NCI-H2171 (cell line): ENCODE measurements at regions not wholly inside any gene's neighbourhood (a gene's known extent, or its start where the extent isn't known, plus 50 kb on each side); places are given as distances from the start of the nearest gene placed in this dataset.
"Not testable (repeated sequence)": the region's sequence is repeated elsewhere in the genome, so short reads cannot be mapped to it uniquely, and the experiment has no call there.

ENCODE experiments used
- DNase-seq: peaks from one replicate; lab custom pipeline; 2025; lab: John Stamatoyannopoulos, UW

- no peak for DNase-seq
Measured at GRCh38 chr11:38582151-38582550, 1984.1 kb upstream of the RAG2 start.

- no peak for DNase-seq
Measured at GRCh38 chr11:38577769-38578168, 1979.7 kb upstream of the RAG2 start.

DNA sequence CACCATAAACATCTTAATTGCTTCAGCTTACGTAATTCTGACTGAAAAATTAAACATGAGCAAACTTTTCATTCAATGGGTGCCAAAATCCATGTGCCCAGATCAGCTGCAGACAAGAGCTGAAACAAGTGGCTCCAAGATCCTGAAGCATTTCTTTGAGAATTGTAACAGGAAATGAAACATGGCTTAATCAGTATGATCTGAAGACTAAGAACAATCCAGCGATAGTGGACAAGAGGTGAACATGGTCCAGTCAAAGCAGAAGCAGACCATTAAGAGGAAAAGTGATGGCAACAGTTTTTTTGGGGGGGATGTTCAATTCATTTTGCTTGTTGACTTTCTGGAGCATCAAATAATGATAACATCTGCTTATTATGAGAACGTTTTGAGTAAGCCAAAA, 1964.5 kb upstream of the RAG2 start:
- DNase-seq, result no peak

- DNase-seq, result no peak
Measured at GRCh38 chr11:38553148-38553547, 1955.1 kb upstream of the RAG2 start.

DNA sequence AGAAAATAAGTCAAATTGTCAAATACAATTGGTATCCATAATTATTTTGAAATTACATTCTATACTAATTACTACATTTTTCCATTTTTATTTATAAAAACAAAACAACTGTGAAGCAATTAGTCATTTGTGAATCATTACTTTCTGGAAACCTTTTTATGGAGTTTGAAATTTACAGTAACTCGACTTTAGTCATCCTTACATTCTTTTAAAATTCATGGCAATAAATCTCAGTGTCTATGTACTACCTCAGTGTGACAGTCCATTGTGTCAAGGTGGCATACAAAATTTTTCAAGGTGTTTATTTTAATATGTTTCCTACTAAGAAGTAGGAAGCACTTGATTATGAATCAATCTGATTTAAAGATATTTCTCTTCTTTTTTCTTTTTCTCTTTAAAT, 1949.4 kb upstream of the RAG2 start:
- no peak for DNase-seq

DNA sequence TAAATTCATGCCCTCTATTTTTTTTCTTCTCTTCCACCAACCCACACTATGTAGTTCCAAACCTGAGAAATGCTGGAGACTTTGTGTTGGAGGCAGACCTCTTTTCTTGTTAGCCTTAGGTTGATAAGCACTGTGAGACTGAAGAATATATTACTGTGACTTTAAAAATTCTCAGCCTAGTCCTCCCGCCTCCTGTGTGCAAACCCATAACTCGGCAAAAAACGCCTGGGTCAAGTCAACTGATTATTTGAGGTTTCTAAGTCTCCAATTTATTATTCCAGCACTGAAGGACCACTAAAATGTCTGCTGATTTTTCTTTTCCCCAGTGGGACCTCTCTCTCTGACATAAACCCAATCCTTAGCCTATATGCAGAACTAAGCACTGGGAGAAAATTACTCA, 1946.0 kb upstream of the RAG2 start:
- no peak for DNase-seq

DNA sequence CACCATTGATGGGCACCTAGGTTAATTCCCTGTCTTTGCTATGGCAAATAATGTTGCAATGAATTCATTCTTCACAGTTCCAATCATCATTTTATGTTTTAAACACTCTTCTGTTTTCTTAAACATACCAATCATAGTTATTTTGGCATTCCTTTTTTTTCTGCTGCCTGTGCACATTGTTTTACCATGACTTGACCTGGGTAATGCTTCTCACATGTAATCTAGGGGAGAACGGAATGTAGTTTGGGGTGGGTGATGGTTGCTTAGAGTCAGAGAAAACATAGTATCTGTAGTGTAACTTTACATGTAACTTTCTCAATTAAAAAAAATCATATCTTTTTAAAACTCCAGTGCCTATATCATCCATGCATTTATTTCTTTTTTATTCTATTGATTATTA, 1945.3 kb upstream of the RAG2 start:
- DNase-seq, result no peak

- DNase-seq, result no peak
Measured at GRCh38 chr11:38538866-38539680, 1941.0 kb upstream of the RAG2 start.

- DNase-seq, result no peak
Measured at GRCh38 chr11:38530226-38530625, 1932.2 kb upstream of the RAG2 start.

DNA sequence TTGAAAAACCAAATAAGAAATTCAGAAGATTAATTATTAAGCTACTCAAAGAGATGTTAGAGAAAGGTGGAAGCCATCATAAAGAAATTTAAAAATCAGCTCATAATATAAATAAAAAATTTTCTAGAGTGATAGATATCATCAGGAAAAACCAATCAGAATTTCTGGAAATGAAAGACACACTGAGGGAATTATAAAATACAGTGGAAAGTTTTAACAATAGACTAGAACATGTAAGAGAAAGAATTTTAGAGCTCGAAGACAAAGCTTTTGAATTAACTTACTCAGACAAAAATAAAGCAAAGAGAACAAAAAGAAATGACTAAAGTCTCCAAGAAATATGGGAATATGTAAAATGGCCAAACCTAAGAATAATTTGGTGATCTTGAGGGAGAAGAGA, 1926.9 kb upstream of the RAG2 start:
- DNase-seq, result no peak

- DNase-seq, result no peak
Measured at GRCh38 chr11:38517991-38518390, 1920.0 kb upstream of the RAG2 start.

GRCh38 chr11:38512830-38513229, 1914.8 kb upstream of the RAG2 start:
- DNase-seq, result not testable (repeated sequence)

DNA sequence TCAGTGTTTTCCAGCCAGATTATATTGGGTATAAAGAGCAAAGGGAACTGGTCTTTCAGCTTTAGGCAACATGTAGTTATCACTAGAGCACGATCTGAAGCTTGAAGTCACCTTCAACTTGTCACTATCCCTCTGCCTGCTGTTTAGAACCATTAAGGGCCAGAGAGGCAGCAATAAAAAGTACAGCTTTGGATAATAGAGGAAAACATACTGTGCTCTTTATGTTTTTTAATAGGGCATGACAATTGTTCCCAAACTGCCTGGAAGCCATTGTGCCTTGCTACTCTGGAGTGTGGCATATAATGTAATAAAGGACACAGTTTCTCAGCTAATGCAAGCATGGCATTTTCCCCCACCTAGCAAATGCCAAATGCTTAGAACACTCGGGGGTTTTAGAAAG, 1912.0 kb upstream of the RAG2 start:
- no peak for DNase-seq

GRCh38 chr11:38503876-38504275, 1905.8 kb upstream of the RAG2 start:
- DNase-seq, result no peak

DNA sequence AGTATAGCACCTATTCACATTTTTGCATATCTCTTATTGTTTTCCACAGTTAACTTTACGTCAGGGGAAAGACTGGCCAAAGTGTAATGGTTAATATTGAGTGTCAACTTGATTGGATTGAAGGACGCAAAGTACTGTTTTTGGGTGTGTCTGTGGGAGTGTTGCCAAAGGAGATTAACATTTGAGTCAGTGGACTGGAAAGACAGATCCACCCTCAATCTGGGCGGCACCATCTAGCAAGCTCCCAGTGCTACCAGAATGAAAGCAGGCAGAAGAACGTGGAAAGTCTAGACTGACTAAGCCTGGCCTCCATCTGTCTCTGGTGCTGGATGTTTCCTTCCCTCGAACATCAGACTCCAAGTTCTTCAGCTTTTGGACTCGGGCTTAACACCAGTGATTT, 1900.7 kb upstream of the RAG2 start:
- DNase-seq, result no peak

DNA sequence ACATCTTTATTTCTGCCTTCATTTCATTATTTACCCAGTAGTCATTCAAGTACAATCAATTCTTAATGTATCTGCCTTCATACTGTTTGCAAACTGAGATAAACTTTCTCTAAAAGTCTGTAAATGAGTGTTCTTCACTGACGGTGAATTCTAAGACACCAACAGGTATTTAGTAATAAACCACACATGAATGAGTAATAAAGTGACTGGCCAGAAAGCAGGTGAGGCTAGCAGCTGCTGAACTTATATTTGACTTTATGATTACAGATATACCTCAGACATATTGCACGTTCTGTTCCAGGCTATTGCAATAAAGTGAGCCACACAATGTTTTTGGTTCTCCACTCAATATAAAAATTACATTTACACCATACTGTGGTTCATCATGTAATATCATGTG, 1894.0 kb upstream of the RAG2 start:
- no peak for DNase-seq

- no peak for DNase-seq
Measured at GRCh38 chr11:38481391-38481790, 1883.4 kb upstream of the RAG2 start.

- no peak for DNase-seq
Measured at GRCh38 chr11:38476808-38477575, 1879.0 kb upstream of the RAG2 start.

DNA sequence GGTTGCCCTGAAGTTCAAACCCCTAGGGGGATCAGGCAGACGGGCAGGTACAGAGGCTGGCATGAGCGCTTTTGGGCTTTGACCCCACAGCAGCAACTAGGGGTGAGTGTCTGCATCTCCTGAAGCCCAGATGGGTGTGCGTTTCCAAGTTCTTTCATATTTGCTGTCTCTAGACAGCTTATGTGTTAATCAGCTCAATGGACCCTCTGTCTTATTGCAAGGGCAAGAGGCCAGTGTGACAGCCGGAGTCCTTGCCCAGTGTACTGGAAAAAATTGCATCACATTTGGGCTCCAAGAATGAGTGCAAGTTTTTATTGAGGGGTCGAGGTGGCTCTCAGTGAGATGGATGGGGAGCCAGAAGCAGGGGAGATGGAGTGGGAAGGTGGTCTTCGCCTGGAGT, 1863.7 kb upstream of the RAG2 start:
- DNase-seq, result no peak

DNA sequence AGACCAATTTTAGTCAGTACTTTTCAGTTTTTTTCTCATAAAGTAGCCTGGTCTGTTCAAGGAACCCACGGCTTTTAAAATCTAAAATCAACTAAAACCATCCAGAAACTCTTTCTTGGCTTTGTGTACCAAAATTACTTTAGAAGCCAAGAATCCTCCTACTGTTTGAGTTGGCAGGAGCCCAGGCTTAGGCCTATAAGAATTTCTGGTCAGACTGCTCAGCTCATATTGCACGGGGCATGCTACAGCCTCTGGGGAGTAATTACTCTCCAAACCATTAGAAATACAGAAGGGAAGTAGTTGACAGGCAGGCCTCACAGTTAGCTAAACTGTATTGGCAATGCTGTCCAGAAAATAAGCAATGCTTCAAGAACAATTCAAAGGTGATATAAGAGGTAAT, 1862.9 kb upstream of the RAG2 start:
- DNase-seq, result no peak

GRCh38 chr11:38460429-38460828, 1862.4 kb upstream of the RAG2 start:
- DNase-seq, result no peak

- DNase-seq, result no peak
Measured at GRCh38 chr11:38456371-38456770, 1858.3 kb upstream of the RAG2 start.

DNA sequence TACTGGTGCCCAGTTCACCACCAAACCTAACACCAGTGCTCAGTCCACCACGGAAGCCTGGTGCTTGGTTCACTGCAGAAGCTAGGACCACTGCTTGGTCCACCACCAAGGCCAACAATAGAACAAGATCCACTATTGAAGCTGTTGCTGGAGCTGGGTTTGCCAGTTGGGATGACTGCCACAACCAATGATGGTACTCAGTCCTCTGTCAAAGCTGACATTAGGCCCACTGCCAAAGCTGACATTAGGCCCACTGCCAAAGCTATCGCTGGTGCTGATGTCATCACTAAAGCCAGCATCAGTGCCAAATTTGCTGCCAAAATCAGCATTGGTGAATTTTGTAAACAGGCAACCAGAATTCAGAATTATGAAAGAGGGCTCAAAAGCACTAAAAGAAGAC, 1850.2 kb upstream of the RAG2 start:
- no peak for DNase-seq

DNA sequence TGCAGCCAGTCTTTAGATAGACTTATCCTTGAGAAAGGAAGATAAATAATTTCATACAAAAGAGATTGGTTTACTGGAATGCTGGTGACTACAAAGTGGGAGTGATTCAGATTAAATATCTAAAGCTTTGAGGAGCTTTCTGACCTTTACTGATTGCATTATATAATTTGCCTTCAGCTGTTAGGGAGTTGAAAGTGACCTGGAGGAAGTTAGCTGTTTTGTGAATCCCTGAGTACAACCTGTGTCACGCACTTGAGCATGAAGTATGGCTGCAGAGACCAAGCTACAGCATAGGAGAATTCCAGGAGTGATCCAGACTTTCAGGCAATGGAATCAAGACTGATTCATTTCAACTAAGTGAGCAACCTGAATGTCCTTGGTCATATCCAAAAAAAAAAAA, 1848.3 kb upstream of the RAG2 start:
- no peak for DNase-seq
